Keratinocyte (primary cell): ENCODE measurements at regions not wholly inside any gene's neighbourhood (a gene's known extent, or its start where the extent isn't known, plus 50 kb on each side); places are given as distances from the start of the nearest gene placed in this dataset.

Experiments used
- DNase-seq: peaks from one replicate; pipeline ENCODE4 v3.0.0-alpha.2; 2011; ENCODE audit warnings: low read depth, missing footprints, low spot score
- FAIRE-seq: peaks from 2 replicates; lab custom pipeline; 2011; peaks lifted over from hg19 to GRCh38; lab: Jason Lieb, UNC
- H2AFZ ChIP-seq: 2 replicates; pipeline ENCODE4 v1.6.0; 2012; ENCODE audit warnings: low read length, control low read depth, inconsistent platforms; ENCODE audit not compliant: control insufficient read depth
- H3K27ac ChIP-seq: 2 replicates; pipeline ENCODE4 v1.5.1; 2011; ENCODE audit warnings: low read length; ENCODE audit not compliant: control insufficient read depth, insufficient read depth
- H3K27me3 ChIP-seq: 3 replicates; pipeline ENCODE4 v1.6.0; 2011; ENCODE audit warnings: low read length; ENCODE audit not compliant: control insufficient read depth, insufficient read depth; ENCODE audit errors: extremely low read depth
- H3K36me3 ChIP-seq, 2 experiments: 2 replicates in 1 of 2; 3 replicates in 1 of 2; pipeline ENCODE4 v1.5.1; 2011; ENCODE audit warnings: low read length in 2 of 2, mild to moderate bottlenecking in 1 of 2; ENCODE audit not compliant: control insufficient read depth in 2 of 2, insufficient read depth in 2 of 2; ENCODE audit errors: extremely low read depth in 1 of 2
- H3K4me1 ChIP-seq: 3 replicates; pipeline ENCODE4 v1.5.1; 2011; ENCODE audit warnings: low read length; ENCODE audit not compliant: control insufficient read depth, insufficient read depth; ENCODE audit errors: extremely low read depth
- H3K4me2 ChIP-seq: 3 replicates; pipeline ENCODE4 v1.6.0; 2011; ENCODE audit warnings: low read depth, low read length; ENCODE audit not compliant: control insufficient read depth, insufficient read depth; ENCODE audit errors: extremely low read depth
- H3K4me3 ChIP-seq, 3 experiments: fragments of 200-600 bp in 1 of 3; sonication (generic) in 1 of 3; 2 replicates in 2 of 3; 3 replicates in 1 of 3; pipeline ENCODE4 v1.5.1; 2011 to 2016; ENCODE audit warnings: low read length in 3 of 3, mild to moderate bottlenecking in 3 of 3, control low read depth in 2 of 3, inconsistent platforms in 1 of 3, low read depth in 1 of 3, mixed read lengths in 1 of 3, mixed run types in 1 of 3, moderate library complexity in 1 of 3; ENCODE audit not compliant: control insufficient read depth in 2 of 3, insufficient read depth in 2 of 3; ENCODE audit errors: extremely low read depth in 1 of 3
- H3K79me2 ChIP-seq: 2 replicates; pipeline ENCODE4 v1.6.0; 2012; ENCODE audit warnings: low read length; ENCODE audit not compliant: control insufficient read depth, insufficient read depth
- H3K9ac ChIP-seq: 3 replicates; pipeline ENCODE4 v1.6.0; 2011; ENCODE audit warnings: low read length; ENCODE audit not compliant: control insufficient read depth, insufficient read depth; ENCODE audit errors: extremely low read depth
- H3K9me1 ChIP-seq: 3 replicates; pipeline ENCODE4 v1.6.0; 2011; ENCODE audit warnings: low read length; ENCODE audit not compliant: control insufficient read depth, insufficient read depth; ENCODE audit errors: extremely low read depth
- H3K9me3 ChIP-seq: 2 replicates; pipeline ENCODE4 v1.5.1; 2012; ENCODE audit warnings: low read depth, low read length; ENCODE audit not compliant: control insufficient read depth
- H4K20me1 ChIP-seq: 3 replicates; pipeline ENCODE4 v1.6.0; 2011; ENCODE audit warnings: low read length; ENCODE audit not compliant: control insufficient read depth, insufficient read depth; ENCODE audit errors: extremely low read depth
- EZH2 ChIP-seq: IDR thresholded peaks from one replicate; pipeline ENCODE4 v1.6.1; 2012; ENCODE audit warnings: inconsistent platforms, mild to moderate bottlenecking, low read length, moderate library complexity
- dilution Hi-C: fragments of 300-500 bp; cut with MboI; formaldehyde crosslinking; loops from one replicate; pipeline ENCODE4 v1.7.0; 2020; ENCODE audit warnings: low sequenced_read_pairs; ENCODE audit not compliant: extremely low pct_ligation_motif_present
- TF ChIP-seq, protein P1 (sequence below), 3 experiments: IDR thresholded peaks in 1 of 3; conservative IDR thresholded peaks in 1 of 3; optimal IDR thresholded peaks in 1 of 3; 2 replicates in 2 of 3; 3 replicates in 1 of 3; pipeline versions ENCODE3 to v1.5.1; 2011; ENCODE audit warnings: low read length in 3 of 3, mild to moderate bottlenecking in 3 of 3, moderate library complexity in 2 of 3, control low read depth in 1 of 3, inconsistent platforms in 1 of 3; ENCODE audit not compliant: insufficient read depth in 2 of 3; ENCODE audit errors: extremely low read depth in 1 of 3

DNA sequence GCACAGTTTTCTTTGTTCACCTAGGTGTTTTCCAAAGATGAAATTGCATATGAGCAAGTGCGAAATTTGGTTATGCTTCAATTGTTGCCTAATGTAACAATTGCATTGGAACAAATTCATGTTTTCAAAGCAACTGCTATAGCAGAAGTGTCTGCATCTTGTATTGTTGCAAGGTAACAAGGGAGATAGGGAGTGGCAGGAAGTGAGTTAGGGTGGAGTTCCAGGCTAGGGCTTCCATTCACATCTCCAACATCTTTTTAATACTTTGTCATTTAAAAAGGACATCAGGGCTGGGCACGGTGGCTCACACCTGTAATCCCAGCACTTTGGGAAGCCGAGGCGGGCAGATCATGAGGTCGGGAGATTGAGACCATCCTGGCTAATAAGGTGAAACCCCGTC lies 312.3 kb upstream of the E2F7 start:
- TF ChIP-seq EZH2, result no peak
- TF ChIP-seq, protein P1, sequence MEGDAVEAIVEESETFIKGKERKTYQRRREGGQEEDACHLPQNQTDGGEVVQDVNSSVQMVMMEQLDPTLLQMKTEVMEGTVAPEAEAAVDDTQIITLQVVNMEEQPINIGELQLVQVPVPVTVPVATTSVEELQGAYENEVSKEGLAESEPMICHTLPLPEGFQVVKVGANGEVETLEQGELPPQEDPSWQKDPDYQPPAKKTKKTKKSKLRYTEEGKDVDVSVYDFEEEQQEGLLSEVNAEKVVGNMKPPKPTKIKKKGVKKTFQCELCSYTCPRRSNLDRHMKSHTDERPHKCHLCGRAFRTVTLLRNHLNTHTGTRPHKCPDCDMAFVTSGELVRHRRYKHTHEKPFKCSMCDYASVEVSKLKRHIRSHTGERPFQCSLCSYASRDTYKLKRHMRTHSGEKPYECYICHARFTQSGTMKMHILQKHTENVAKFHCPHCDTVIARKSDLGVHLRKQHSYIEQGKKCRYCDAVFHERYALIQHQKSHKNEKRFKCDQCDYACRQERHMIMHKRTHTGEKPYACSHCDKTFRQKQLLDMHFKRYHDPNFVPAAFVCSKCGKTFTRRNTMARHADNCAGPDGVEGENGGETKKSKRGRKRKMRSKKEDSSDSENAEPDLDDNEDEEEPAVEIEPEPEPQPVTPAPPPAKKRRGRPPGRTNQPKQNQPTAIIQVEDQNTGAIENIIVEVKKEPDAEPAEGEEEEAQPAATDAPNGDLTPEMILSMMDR (optimal IDR thresholded peaks at IDR 0.05 in 1 of 3, IDR thresholded peaks at IDR 0.05 in 1 of 3, conservative IDR thresholded peaks at IDR 0.05 in 1 of 3; ENCODE audit: extremely low read depth in 1 of 3, insufficient read depth in 2 of 3, low read length in 3 of 3), result no peak
- H2AFZ ChIP-seq, result no peak overlapping the region
- no peaks in the 10 kb centered on the region for H4K20me1 ChIP-seq
- H3K27ac ChIP-seq, result no peak overlapping the region
- H3K27me3 ChIP-seq, result no peaks in the 10 kb centered on the region
- DNase-seq (no peak), FAIRE-seq (no peak)
- H3K79me2 ChIP-seq, result no peaks in the 10 kb centered on the region
- no peaks in the 10 kb centered on the region for H3K36me3 ChIP-seq
- no peaks in the 10 kb centered on the region for H3K9me3 ChIP-seq
- no peak overlapping the region for H3K4me3 ChIP-seq
- H3K4me2 ChIP-seq, result no peak overlapping the region
- no peak overlapping the region for H3K9ac ChIP-seq
- no peaks in the 10 kb centered on the region for H3K4me1 ChIP-seq
- dilution Hi-C loops, result no loop called here
- H3K9me1 ChIP-seq, result no peaks in the 10 kb centered on the region

DNA sequence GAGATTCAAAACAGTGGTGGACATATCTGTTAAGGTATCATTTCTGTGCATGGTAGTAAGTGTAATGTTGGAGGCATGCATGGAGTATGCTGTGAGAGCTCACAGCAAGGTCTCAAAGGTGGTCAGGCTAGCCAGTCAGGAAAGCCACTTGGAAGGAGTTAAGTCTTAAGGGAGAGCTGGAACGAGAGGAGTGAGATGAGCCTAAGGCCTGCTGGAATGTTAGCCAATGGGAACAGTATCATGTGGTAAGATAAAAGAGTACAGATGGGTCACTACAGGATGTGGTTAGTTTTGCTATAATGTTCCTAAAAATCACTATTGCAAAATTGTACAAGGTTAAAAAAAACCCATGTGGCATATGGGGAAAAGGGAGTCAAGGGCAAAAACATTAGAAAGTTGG lies 311.7 kb upstream of the E2F7 start:
- TF ChIP-seq, protein P1 (optimal IDR thresholded peaks at IDR 0.05 in 1 of 3, IDR thresholded peaks at IDR 0.05 in 1 of 3, conservative IDR thresholded peaks at IDR 0.05 in 1 of 3; ENCODE audit: extremely low read depth in 1 of 3, insufficient read depth in 2 of 3, low read length in 3 of 3), result no peak
- no peak for TF ChIP-seq EZH2
- FAIRE-seq (no peak), DNase-seq (no peak)
- no peaks in the 10 kb centered on the region for H4K20me1 ChIP-seq
- H3K9ac ChIP-seq, result no peak overlapping the region
- no peak overlapping the region for H2AFZ ChIP-seq
- H3K4me1 ChIP-seq, result no peaks in the 10 kb centered on the region
- H3K4me2 ChIP-seq, result no peak overlapping the region
- no peak overlapping the region for H3K27ac ChIP-seq
- no peaks in the 10 kb centered on the region for H3K9me1 ChIP-seq
- dilution Hi-C loops, result no loop called here
- H3K79me2 ChIP-seq, result no peaks in the 10 kb centered on the region
- H3K9me3 ChIP-seq, result no peaks in the 10 kb centered on the region
- H3K27me3 ChIP-seq, result no peaks in the 10 kb centered on the region
- no peaks in the 10 kb centered on the region for H3K36me3 ChIP-seq
- H3K4me3 ChIP-seq, result no peak overlapping the region
